PC-3 (cell line): ENCODE measurements at regions not wholly inside any gene's neighbourhood (a gene's known extent, or its start where the extent isn't known, plus 50 kb on each side); places are given as distances from the start of the nearest gene placed in this dataset.

Source experiments
- ATAC-seq: fragments of 200-7000 bp; cut with Tn5 transposase; 2 replicates; pipeline ENCODE4 v1.9.1; 2020; ENCODE audit warnings: mild to moderate bottlenecking, moderate library complexity
- BruUV-seq: library from RNA; stranded (reverse); fragments of 400-500 nt; replicated peaks from 2 replicates; lab custom pipeline; 2021; lab: Mats Ljungman, UMichigan
- CTCF ChIA-PET: fragments of 300-600 bp; sonication (Branson Sonifier 250); formaldehyde crosslinking; loops from one replicate; lab custom pipeline; 2022; ENCODE audit warnings: antibody characterized with exemption; lab: Charles Lee
- POLR2A ChIA-PET: fragments of 300-600 bp; sonication (Branson Sonifier 250); formaldehyde crosslinking; loops from one replicate; lab custom pipeline; 2022; ENCODE audit warnings: antibody characterized with exemption; ENCODE audit not compliant: unreplicated experiment; lab: Charles Lee
- DNase-seq: peaks from one replicate; pipeline ENCODE4 v3.0.0-alpha.2; 2015
- H2AFZ ChIP-seq: fragments of 300-600 bp; sonication (generic); 2 replicates; pipeline ENCODE4 v1.6.0; 2016; ENCODE audit warnings: antibody characterized with exemption, low read length
- H3F3A ChIP-seq: fragments of 300-600 bp; sonication (generic); one replicate; pipeline ENCODE4 v1.6.0; 2017; ENCODE audit warnings: antibody characterized with exemption, low read length, control low read depth, mild to moderate bottlenecking; ENCODE audit not compliant: unreplicated experiment
- H3K27ac ChIP-seq: fragments of 300-600 bp; sonication (generic); 2 replicates; pipeline ENCODE4 v1.5.1; 2016; ENCODE audit warnings: mild to moderate bottlenecking, low read length
- H3K27me3 ChIP-seq: fragments of 300-600 bp; sonication (generic); 2 replicates; pipeline ENCODE4 v1.6.1; 2016; ENCODE audit warnings: low read length, mixed read lengths
- H3K36me3 ChIP-seq: fragments of 300-600 bp; sonication (generic); 2 replicates; pipeline ENCODE4 v1.6.1; 2016; ENCODE audit warnings: low read depth, mixed run types, low read length, mixed read lengths
- H3K4me1 ChIP-seq: fragments of 300-600 bp; sonication (generic); 2 replicates; pipeline ENCODE4 v1.5.1; 2016; ENCODE audit warnings: low read length; ENCODE audit not compliant: insufficient read depth
- H3K4me2 ChIP-seq: fragments of 300-600 bp; sonication (generic); 2 replicates; pipeline ENCODE4 v1.6.0; 2016; ENCODE audit warnings: low read length
- H3K4me3 ChIP-seq: fragments of 300-600 bp; sonication (generic); 2 replicates; pipeline ENCODE4 v1.5.1; 2016; ENCODE audit warnings: mild to moderate bottlenecking, low read length, mixed read lengths
- H3K79me2 ChIP-seq: fragments of 300-600 bp; sonication (generic); 2 replicates; pipeline ENCODE4 v1.6.1; 2017; ENCODE audit warnings: low read length, mixed read lengths
- H3K9ac ChIP-seq: fragments of 300-600 bp; sonication (generic); 2 replicates; pipeline ENCODE4 v1.6.0; 2016; ENCODE audit warnings: mild to moderate bottlenecking, low read length
- H3K9me2 ChIP-seq: fragments of 300-600 bp; sonication (generic); replicated peaks from 2 replicates; pipeline ENCODE4 v1.6.1; 2016; ENCODE audit warnings: mixed run types, low read length, mixed read lengths
- H3K9me3 ChIP-seq: fragments of 300-600 bp; sonication (generic); 2 replicates; pipeline ENCODE4 v1.6.1; 2016; ENCODE audit warnings: low read length, mixed read lengths
- H4K20me1 ChIP-seq: fragments of 300-600 bp; sonication (generic); 2 replicates; pipeline ENCODE4 v1.6.1; 2016; ENCODE audit warnings: low read length, mixed read lengths
- CTCF ChIP-seq: fragments of 300-600 bp; sonication (generic); conservative IDR thresholded peaks from 2 replicates; pipeline ENCODE4 v1.5.1; 2017; ENCODE audit warnings: antibody characterized with exemption, low read depth, mild to moderate bottlenecking, low read length
- EZH2 ChIP-seq: fragments of 300-600 bp; sonication (generic); IDR thresholded peaks from one replicate; pipeline ENCODE4 v1.6.1; 2017; ENCODE audit warnings: antibody characterized with exemption, mild to moderate bottlenecking, low read length; ENCODE audit not compliant: unreplicated experiment
- EZH2phosphoT487 ChIP-seq: fragments of 300-600 bp; sonication (generic); IDR thresholded peaks from 2 replicates; pipeline ENCODE4 v1.6.1; 2018; ENCODE audit warnings: mild to moderate bottlenecking, antibody characterized with exemption, low read length, borderline replicate concordance
- intact Hi-C: fragments of 100-400 bp; cut with micrococcal nuclease; formaldehyde crosslinking; loops from 2 replicates; pipeline ENCODE4 v1.9.0; 2023

GRCh38 chr3:124276539-124277143 lies 284.7 kb upstream of the ROPN1 start:
- ATAC-seq (no peak), DNase-seq (no peak)
- Histone ChIP-seq H4K20me1 (no peaks in the 10 kb centered on the region), H3K9ac (no peak overlapping the region), H3K4me3 (no peak overlapping the region), H3K4me2 (no peak overlapping the region), H3K4me1 (no peaks in the 10 kb centered on the region), H3K79me2 (no peaks in the 10 kb centered on the region), H2AFZ (no peak overlapping the region), H3K36me3 (no peaks in the 10 kb centered on the region), H3K27ac (no peak overlapping the region), H3K9me3 (no peaks in the 10 kb centered on the region), H3F3A (no peaks in the 10 kb centered on the region), H3K9me2 (no peaks in the 10 kb centered on the region), H3K27me3 (no peaks in the 10 kb centered on the region)
- intact Hi-C loops = no loop called here
- POLR2A ChIA-PET = no interaction called here
- no TSS peak for BruUV-seq
- TF ChIP-seq EZH2 = no peak
- no peak for TF ChIP-seq EZH2phosphoT487
- TF ChIP-seq CTCF = no peak
- CTCF ChIA-PET = no interaction called here

- no peak for TF ChIP-seq EZH2
- no peak for TF ChIP-seq EZH2phosphoT487
- TF ChIP-seq CTCF = no peak
- H3F3A ChIP-seq = no peaks in the 10 kb centered on the region
- H3K4me2 ChIP-seq = no peak overlapping the region
- DNase-seq = no peak
- no peak overlapping the region for H3K4me3 ChIP-seq
- no peak overlapping the region for H2AFZ ChIP-seq
- BruUV-seq = no TSS peak
- H3K27ac ChIP-seq = no peak overlapping the region
- no peaks in the 10 kb centered on the region for H3K36me3 ChIP-seq
- ChIA-PET POLR2A (no interaction called here), CTCF (no interaction called here)
- intact Hi-C loops = no loop called here
- H3K9me3 ChIP-seq = no peaks in the 10 kb centered on the region
- no peak overlapping the region for H3K9ac ChIP-seq
- no peaks in the 10 kb centered on the region for H3K4me1 ChIP-seq
- no peaks in the 10 kb centered on the region for H3K9me2 ChIP-seq
- no peaks in the 10 kb centered on the region for H4K20me1 ChIP-seq
- no peak for ATAC-seq
- H3K27me3 ChIP-seq = no peaks in the 10 kb centered on the region
- no peaks in the 10 kb centered on the region for H3K79me2 ChIP-seq
Observed at GRCh38 chr3:124277144-124277890, 285.4 kb upstream of the ROPN1 start.
